D721Med (cell line): ENCODE measurements at regions not wholly inside any gene's neighbourhood (a gene's known extent, or its start where the extent isn't known, plus 50 kb on each side); places are given as distances from the start of the nearest gene placed in this dataset.

Source experiments
- DNase-seq: peaks from one replicate; pipeline ENCODE4 v3.0.0; 2011; ENCODE audit warnings: low spot score; ENCODE audit not compliant: insufficient read length
- FAIRE-seq: peaks from 2 replicates; lab custom pipeline; 2011; peaks lifted over from hg19 to GRCh38; lab: Jason Lieb, UNC
- CTCF ChIP-seq: IDR thresholded peaks from 2 replicates; pipeline ENCODE4 v1.5.1; 2012; ENCODE audit warnings: mild to moderate bottlenecking, control low read depth; ENCODE audit not compliant: insufficient read depth; ENCODE audit errors: missing control alignments

GRCh38 chr10:107894516-107894915, 730.0 kb upstream of the SORCS1 start:
- no peak for FAIRE-seq

GRCh38 chr10:107889105-107889504, 724.6 kb upstream of the SORCS1 start:
- no peak for TF ChIP-seq CTCF
- DNase-seq = no peak
- FAIRE-seq = no peak

More at GRCh38 chr10:107894516-107894915, 730.0 kb upstream of the SORCS1 start:
- TF ChIP-seq CTCF = no peak
- no peak for DNase-seq

- no peak for TF ChIP-seq CTCF
- no peak for FAIRE-seq
- no peak for DNase-seq
Measured at GRCh38 chr10:107880185-107880584, 715.7 kb upstream of the SORCS1 start.

- DNase-seq (no peak), FAIRE-seq (no peak)
- TF ChIP-seq CTCF = no peak
Measured at GRCh38 chr10:107873007-107873406, 708.5 kb upstream of the SORCS1 start.

- TF ChIP-seq CTCF = no peak
- FAIRE-seq = no peak
- DNase-seq = no peak
Measured at GRCh38 chr10:107865691-107866090, 701.2 kb upstream of the SORCS1 start.

- TF ChIP-seq CTCF = no peak
- no peak for DNase-seq
- no peak for FAIRE-seq
Measured at GRCh38 chr10:107859065-107859464, 694.6 kb upstream of the SORCS1 start.

GRCh38 chr10:107856047-107856315, 691.5 kb upstream of the SORCS1 start:
- no peak for TF ChIP-seq CTCF
- no peak for DNase-seq
- FAIRE-seq = no peak
